ENCODE measurements at regions not wholly inside any gene's neighbourhood (a gene's known extent, or its start where the extent isn't known, plus 50 kb on each side); places are given as distances from the start of the nearest gene placed in this dataset.

DNA sequence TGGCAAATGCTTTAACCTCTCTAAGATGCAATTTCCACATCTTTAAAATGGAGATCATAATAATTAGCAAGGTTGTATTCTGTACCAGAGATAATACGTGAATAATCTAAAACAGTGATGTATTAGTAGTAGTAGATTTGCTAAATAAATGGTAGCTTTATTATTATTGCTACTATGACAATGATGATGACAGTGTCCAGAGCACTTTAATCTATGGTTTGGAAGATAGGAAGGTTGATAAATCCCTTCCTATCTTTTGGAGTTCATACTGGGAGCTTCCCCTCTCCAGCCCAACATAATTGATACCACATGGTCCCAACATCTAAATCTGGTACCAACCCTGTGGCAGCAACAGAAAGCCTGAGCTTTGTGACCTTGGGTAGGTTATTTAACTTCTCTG, 267.8 kb downstream of the FAT3 start:
- no peak for DNase-seq

- DNase-seq = no peak
Observed at GRCh38 chr11:92495107-92495793, 270.6 kb downstream of the FAT3 start.

GRCh38 chr11:92500453-92500852, 275.8 kb downstream of the FAT3 start:
- no peak for DNase-seq

- no peak for DNase-seq
Observed at GRCh38 chr11:92501066-92501739, 276.6 kb downstream of the FAT3 start.

DNA sequence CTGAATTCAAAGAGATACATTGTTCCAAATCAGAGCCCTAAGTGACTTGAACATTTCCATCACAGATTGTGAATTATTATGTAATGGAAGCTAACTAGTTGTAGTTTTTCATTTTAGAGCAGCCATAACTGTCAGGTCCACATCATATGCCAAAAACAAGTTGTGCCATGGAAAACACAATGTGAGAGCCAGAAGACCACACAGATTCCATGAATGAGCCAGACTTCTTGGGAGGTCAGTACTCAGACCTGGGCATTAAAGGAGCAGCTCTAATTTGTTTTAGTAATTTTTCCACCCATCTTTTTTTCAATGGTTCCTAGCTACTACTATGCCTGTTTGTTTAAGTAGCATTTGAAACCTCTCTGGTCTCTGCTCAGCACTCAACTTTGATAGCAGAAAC, 279.4 kb downstream of the FAT3 start:
- no peak for DNase-seq

GRCh38 chr11:92504534-92504933, 279.9 kb downstream of the FAT3 start:
- DNase-seq = no peak

GRCh38 chr11:92505689-92506088, 281.1 kb downstream of the FAT3 start:
- DNase-seq = no peak

GRCh38 chr11:92506809-92507336, 282.3 kb downstream of the FAT3 start:
- no peak for DNase-seq

DNA sequence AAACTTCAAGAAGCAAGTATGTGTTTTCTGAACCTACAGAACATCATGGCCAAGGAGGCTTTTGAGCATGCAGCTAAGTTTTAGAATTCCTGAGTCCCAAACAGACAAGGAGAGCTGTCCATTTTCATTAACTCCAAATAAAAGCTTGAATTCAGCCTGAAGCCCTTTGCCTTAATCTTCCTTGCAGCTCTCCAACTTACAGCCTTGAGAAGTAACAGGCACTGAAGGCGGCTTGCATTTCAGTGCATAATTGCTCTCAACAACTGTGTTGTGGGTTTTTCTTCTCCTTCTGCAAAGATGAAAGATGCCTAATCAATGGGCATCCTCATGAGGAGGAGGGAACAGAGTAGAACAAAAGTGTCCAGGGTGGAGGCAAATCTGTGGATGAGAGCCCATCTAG, 286.0 kb downstream of the FAT3 start:
- DNase-seq = no peak

GRCh38 chr11:92511522-92512203, 287.0 kb downstream of the FAT3 start:
- no peak for DNase-seq

DNA sequence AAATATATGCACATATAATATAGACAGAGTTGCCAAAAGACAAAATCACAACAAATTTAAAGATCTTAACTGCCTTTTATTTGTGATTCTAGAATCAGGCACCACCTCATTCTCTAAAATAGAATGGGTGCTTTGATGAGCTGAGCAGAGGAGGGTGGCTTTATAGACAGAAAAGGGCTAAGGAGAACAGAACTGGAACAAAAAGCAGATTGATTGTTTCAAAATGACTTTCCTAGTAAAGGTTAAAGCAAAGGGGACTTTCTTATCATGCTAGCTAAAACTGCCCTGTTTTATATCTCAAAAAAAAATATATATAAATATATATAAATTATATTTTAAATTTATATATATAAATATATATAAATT, 287.6 kb downstream of the FAT3 start:
- DNase-seq = no peak

- no peak for DNase-seq
Observed at GRCh38 chr11:92523611-92524010, 299.0 kb downstream of the FAT3 start.

DNA sequence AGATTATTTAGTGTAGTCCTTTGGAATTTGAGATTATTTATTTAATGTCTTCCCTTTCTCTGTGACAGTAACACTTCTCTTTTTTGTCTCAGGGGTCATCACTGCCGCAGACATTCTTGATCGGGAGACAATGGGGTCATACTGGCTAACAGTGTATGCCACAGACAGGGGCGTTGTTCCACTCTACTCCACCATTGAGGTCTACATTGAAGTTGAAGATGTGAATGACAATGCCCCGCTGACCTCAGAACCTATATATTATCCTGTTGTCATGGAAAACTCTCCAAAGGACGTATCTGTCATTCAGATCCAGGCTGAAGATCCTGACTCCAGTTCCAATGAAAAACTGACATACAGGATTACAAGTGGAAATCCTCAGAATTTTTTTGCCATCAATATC, 299.9 kb downstream of the FAT3 start:
- no peak for DNase-seq

DNA sequence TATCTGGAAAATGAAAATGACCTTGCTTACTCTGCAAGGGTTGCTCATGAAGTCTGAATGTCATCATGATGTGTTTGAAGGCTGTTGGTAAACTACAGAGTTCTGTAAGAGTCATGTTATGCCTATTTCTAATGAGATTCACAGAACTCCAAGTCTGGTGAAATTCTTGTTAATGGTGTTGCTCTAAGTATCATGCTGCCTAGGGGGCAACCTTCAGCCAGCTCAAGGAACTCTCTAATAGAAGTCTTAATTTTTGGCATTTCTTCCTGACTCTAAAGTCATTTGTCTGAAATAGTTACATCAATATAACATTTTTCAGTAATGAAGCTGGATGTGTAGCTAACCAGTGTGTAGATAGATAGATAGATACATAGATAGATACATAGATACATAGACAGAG, 302.8 kb downstream of the FAT3 start:
- DNase-seq = no peak

DNA sequence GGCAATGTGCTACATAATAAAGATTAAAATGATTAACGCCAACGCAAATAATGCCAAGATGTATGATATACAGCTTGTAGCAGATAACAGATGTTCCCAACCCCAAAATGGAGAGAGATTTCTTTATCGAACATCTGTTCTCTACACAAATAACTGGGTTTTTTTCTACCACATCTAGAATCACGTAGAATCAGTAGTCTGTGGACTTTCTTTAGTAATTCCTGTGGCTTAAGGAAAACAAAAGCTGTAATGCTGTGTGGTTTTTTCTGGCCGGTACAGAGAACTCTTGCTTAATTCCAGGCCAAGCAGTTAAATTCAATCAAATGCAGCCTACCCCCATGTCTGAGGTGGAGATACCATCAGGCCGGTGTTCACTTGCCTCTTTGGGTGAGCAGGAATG, 303.4 kb downstream of the FAT3 start:
- no peak for DNase-seq

DNA sequence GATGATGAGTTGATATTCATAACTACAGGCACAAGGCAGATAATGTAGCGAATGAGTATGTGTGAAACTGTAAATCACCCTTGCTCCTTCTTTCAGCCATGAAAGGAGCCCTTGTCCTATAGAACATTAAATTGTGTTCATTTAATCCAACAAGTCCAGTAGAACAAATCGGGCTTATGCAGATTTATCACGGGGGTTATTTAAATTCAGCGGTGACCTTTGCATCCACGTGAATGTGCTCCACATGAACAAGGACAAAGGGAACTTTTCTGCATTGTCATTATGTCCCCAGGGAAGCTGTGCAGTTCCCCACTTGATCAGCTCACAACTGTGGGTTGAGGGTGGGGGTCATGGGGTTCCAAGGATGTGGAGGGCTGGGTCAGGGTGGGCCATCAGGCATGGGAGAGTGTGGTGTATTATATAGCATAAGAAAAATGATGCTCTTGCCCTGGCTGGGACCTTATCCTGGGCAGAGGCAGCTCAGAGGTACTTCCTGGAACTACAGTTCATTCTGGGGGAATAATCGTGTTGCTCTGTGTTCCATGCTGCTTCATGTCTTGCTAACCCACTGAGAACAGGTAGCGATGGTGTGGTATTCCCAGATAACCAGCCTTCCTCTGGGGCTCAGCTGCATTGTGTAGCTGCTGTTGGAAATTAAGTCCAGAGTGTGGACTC, 306.6 kb downstream of the FAT3 start:
- no peak for DNase-seq

DNA sequence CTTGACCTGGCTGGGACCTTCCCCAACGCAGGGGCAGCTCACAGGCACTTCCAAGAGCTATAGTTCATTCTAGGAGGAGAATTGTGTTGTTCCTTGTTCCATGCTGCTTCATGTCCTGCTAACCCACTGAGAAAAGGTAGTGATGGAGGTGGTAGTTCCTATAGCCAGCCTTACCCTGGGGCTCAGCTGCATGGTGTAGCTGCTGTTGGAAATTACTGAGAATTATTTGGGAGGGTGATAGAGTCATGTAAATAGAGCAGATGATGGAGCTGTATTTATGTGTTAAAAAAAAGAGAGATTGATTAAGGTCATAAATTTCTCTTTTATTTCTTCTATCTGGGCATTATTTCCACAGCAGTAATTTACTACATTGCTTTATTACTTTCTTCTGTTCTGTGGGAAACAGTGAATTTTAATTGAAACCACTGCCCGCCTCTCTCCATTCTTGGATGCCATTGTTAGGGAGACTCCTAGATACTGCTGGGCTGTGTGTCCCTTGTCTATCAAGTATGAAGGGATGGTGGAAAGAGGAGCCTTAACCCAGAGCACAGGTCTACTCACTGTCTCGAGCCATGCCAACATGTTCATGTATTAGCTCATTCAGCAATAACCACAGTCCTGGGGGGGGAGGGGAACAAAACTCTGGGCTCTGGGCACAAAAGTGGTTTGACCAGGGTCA, 309.2 kb downstream of the FAT3 start:
- DNase-seq = no peak

GRCh38 chr11:92536883-92537282, 312.3 kb downstream of the FAT3 start:
- no peak for DNase-seq

DNA sequence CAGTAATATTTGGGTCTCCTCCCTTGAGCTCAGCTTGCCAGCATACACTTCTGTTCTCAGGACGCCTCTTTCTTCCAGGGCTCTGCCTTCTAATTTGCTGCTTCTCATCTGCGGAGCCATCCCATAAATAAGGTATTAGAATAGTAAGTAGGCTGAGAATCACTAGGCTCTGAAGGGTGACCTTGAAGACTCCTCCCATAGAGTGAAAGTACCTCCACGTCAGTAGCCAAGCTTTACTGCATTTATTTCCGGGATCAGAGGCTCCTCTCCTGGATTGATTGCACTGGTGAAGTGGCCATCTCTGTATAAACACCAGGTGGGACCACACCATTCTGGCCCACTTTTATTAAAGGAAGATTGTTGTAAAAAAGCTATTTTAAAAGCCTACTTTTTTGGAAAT, 315.5 kb downstream of the FAT3 start:
- no peak for DNase-seq

DNA sequence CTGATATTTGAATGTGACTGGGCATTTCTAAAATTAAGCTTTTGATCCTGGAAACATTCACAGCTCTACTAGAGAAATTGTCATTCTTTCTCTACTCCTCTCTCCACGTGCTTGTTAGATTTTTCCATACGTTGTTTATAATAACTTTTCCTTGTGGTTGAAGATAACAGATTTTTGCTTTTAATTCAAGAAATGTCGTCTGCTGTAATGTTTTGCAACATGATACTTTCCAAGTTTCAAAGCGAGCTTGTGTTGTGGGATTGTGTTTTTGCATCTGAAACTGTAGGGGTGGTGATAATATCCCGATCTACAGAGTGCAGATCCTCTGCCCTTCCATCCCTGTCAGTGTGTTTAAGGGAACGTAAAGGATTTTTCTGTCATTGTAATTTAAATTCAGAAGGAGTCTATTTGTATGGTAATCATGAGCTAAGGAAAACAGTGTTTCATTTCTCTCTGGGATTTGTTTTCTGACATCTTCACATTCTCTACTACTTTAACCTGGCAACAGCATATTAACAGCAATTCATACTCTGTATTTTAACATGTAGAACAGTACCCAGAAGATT, 321.4 kb downstream of the FAT3 start:
- no peak for DNase-seq

DNA sequence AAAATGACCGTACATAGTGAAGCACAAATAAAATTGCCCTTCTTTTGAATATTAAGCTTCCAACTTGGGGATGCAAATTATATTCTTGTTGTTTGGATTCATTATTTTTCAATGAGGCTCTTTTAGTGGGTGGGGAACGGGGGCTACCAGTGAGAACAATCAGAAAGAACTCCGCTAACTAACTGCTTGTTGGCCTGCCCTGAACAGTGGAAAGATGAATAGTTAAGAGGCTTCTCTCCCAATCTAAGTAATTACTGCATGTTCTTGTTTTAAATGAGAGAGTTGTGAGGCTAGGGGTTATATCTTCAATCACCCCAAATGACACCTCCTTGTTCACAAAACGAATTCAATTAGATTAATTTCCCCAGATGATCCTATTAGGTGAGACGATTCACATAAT, 322.0 kb downstream of the FAT3 start:
- no peak for DNase-seq

- DNase-seq = no peak
Observed at GRCh38 chr11:92550411-92550810, 325.8 kb downstream of the FAT3 start.

- DNase-seq = no peak
Observed at GRCh38 chr11:92550871-92551270, 326.3 kb downstream of the FAT3 start.
